ENCODE measurements at regions not wholly inside any gene's neighbourhood (a gene's known extent, or its start where the extent isn't known, plus 50 kb on each side); places are given as distances from the start of the nearest gene placed in this dataset.

DNA sequence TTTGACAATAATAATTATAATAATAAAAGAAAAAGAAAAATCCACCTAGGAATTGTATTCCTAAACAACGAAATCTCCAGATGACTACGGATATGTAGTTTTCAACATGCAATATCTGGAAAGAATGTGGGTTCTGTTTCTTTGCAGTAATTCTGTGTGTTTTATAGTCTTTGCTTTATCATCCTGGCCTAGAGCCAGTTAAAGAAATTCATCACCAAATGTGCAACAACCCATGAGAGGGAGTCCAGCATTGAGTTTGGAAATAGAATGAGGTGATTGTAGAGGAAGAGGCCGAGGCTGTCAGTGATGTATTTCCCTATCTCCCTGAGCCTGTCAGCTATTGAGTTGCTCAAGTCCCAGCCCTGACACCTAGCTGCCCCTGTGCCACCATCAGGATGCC, 200.5 kb upstream of the DCN start:
- Histone ChIP-seq H3K36me3 (replicated peaks; ENCODE audit: control insufficient read depth, insufficient read depth, low read length) (no peaks in the 10 kb centered on the region), H3K4me3 (ENCODE audit: insufficient read depth, low read depth, low read length) (no peak overlapping the region), H3K27me3 (ENCODE audit: control insufficient read depth, insufficient read depth, low read length) (no peaks in the 10 kb centered on the region)
- no peak for DNase-seq

DNA sequence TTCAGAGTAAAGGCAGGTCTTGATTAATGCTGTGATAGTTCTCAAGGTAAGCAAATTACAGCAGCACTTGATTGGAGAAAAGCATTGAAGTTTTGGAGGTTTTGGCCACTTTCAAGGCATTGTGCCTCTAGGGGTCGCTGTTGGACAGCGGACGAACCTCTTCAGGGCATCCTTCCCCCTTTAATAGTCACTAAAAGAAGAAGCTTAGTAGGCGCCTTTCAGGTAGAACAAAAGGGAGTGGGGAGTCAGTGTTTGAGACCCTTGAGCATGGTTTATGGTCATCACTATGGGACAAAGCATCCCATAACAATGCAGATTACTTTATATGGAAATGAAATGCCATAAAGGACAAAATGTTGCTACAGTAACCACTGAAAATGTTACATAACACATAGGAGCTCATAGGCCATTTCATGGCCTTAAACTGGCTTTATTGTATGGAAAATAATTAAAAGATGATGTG, 199.5 kb upstream of the DCN start:
- peak; percentile 16 for DNase-seq
- Histone ChIP-seq H3K27me3 (ENCODE audit: control insufficient read depth, insufficient read depth, low read length) (no peaks in the 10 kb centered on the region), H3K4me3 (ENCODE audit: insufficient read depth, low read depth, low read length) (peak overlapping the region; percentile 20), H3K36me3 (replicated peaks; ENCODE audit: control insufficient read depth, insufficient read depth, low read length) (no peaks in the 10 kb centered on the region)

DNA sequence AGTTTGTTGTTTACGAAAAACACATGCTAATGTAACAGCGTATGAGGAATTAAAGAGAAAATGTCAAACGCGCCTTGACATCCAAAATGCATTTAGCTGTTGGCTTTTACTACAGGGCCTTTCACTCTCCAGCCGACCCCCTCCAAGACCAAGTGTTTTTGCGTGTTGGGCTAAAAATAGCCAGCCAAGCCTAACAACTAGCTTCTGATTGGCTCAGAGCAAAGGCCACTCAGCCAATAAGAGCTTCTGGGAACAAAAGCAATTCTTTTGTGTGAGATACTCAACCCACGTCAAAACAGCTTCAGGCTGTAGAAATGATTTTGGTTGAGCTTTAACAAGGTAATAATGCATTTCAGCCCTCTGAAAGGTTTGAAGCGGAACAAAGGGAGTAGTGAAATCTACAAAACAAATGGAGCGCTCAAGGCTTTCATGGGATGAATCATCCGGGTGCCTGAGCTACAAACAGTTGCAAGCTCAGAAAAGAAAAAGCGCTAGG, 198.7 kb upstream of the DCN start:
- Histone ChIP-seq H3K36me3 (replicated peaks; ENCODE audit: control insufficient read depth, insufficient read depth, low read length) (no peaks in the 10 kb centered on the region), H3K4me3 (ENCODE audit: insufficient read depth, low read depth, low read length) (peak overlapping the region; percentile 20), H3K27me3 (ENCODE audit: control insufficient read depth, insufficient read depth, low read length) (no peaks in the 10 kb centered on the region)
- peak; percentile 58 for DNase-seq

DNA sequence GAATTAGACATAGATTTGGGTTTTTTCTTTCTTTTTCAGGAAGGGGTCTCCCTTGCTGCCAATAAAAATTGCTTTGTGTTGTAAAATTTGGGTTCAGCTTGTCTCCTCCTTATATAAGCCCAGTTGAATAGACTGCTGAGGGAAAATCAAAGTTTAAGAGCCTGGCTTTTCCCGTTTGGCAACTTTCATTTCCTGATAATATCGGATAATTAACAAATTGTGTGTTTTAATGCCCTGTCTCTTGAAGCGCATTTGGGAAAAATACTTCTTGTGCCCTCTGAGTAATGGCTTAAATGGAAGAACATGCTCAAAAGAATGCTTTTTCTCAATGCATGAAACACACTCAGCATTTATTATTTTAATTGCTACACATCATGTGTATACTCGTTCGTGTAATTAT, 198.0 kb upstream of the DCN start:
- no peak overlapping the region for H3K4me3 ChIP-seq (ENCODE audit: insufficient read depth, low read depth, low read length)
- no peaks in the 10 kb centered on the region for H3K27me3 ChIP-seq (ENCODE audit: control insufficient read depth, insufficient read depth, low read length)
- no peak for DNase-seq
- no peaks in the 10 kb centered on the region for H3K36me3 ChIP-seq (replicated peaks; ENCODE audit: control insufficient read depth, insufficient read depth, low read length)

DNA sequence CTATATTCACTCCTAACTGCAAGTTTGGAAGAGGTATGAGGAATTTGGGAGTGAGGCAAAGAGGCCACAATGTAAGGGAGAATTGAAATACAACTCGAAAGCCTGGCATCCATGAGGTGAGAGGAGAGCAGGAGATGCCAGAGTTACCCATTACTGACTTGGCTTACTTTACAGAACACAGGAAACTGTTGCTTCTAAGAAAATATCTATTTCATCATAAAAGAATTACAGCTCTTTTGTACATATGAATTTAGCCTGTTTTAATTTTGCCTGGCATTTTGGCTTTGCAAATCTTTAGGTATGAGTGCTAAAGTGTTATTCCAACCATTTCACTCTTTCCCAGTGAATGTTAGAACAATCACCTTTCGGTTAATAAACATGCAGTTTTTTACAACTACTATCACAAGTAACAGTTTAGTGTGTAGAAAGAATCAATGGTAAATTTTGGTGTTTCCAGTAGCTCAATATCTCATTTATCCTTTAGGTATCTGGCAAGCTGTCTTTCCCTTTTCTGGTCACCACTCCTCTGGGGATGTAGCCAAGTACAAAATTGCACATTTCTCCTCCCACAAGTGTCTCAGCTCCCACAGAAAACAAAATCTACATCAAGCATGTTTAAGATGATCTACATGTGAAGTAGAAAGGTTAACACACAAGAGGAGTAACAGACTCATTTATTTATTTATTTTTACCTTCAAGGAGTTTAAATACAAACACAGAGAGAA, 196.6 kb upstream of the DCN start:
- no peaks in the 10 kb centered on the region for H3K36me3 ChIP-seq (replicated peaks; ENCODE audit: control insufficient read depth, insufficient read depth, low read length)
- no peak overlapping the region for H3K4me3 ChIP-seq (ENCODE audit: insufficient read depth, low read depth, low read length)
- DNase-seq, result no peak
- no peaks in the 10 kb centered on the region for H3K27me3 ChIP-seq (ENCODE audit: control insufficient read depth, insufficient read depth, low read length)

DNA sequence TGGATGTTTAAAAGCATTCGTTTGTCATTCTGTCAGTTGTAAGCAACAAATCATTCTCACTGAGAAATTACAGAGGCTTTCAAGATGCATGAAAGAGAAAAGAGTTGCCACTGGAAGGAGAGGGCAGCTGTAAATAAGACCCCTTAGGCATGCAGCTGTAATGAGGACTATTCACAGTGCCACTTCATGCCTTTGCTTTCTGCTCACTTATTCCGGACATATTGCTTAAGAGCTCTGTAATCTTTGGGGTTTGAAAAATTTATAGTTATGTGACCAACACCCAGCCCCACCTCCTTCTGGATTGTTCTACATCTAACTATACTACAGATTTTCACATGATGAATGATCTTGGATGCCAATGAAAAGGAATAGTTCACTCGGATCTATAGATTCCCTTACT, 194.8 kb upstream of the DCN start:
- H3K4me3 ChIP-seq (ENCODE audit: insufficient read depth, low read depth, low read length), result no peak overlapping the region
- no peaks in the 10 kb centered on the region for H3K36me3 ChIP-seq (replicated peaks; ENCODE audit: control insufficient read depth, insufficient read depth, low read length)
- DNase-seq, result no peak
- no peaks in the 10 kb centered on the region for H3K27me3 ChIP-seq (ENCODE audit: control insufficient read depth, insufficient read depth, low read length)

DNA sequence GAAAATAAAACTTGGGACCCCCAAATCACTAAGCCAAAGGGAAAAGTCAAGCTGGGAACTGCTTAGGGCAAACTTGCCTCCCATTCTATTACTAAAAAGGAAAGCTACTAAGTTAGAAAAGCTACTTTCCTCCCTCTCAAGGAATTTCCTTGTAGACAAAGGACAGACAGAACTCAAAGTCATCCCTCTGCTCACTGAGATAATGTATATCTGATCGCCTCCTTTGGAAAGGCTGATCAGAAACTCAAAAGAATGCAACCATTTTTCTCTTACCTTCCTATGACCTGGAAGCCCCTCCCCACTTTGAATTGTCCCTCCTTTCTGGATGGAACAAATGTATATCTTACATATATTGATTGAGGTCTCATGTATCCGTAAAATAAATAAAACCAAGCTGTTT, 190.5 kb upstream of the DCN start:
- DNase-seq, result no peak

DNA sequence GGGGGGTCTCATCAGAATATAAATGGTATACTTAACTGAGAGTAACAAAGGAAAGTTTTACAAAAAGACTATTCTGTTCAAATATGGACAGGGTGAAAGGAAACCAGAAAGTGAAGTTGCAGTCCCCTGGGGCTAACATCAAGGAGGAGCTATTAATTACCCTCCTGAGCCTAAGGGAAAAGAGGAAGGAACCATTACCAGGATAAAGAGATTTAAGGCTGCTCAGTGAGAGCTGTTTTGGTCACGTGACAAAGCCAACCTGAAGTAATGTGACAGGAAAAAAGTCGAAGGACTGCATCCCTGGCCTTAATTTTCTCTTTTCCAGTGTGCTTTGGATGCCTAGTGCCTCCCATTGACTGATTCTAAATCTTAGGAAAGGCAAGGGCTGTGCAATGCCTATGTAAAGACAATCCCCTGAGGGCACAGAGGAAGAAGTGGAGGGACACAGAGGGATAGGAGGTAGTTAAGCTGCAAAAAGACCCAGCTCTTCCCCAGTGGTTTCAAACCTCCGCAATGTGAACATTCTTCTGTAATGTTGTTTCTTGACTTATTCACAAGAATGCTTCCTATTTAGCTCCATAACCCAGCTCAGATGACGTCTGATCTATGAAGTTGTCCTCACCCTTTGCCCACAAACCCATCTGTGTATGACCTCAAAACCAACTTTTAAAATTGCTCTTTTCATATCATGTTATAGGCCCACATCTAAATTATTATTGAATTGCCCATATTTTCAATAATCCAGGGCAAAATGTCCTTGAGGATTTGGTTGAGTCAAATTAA, 187.7 kb upstream of the DCN start:
- peak; percentile 2 for DNase-seq
- Histone ChIP-seq H3K27me3 (ENCODE audit: control insufficient read depth, insufficient read depth, low read length) (no peaks in the 10 kb centered on the region), H3K4me3 (ENCODE audit: insufficient read depth, low read depth, low read length) (no peak overlapping the region), H3K36me3 (replicated peaks; ENCODE audit: control insufficient read depth, insufficient read depth, low read length) (no peaks in the 10 kb centered on the region)

More for the DNA sequence above, 190.5 kb upstream of the DCN start:
- Histone ChIP-seq H3K36me3 (replicated peaks; ENCODE audit: control insufficient read depth, insufficient read depth, low read length) (no peaks in the 10 kb centered on the region), H3K4me3 (ENCODE audit: insufficient read depth, low read depth, low read length) (no peak overlapping the region), H3K27me3 (ENCODE audit: control insufficient read depth, insufficient read depth, low read length) (no peaks in the 10 kb centered on the region)

DNA sequence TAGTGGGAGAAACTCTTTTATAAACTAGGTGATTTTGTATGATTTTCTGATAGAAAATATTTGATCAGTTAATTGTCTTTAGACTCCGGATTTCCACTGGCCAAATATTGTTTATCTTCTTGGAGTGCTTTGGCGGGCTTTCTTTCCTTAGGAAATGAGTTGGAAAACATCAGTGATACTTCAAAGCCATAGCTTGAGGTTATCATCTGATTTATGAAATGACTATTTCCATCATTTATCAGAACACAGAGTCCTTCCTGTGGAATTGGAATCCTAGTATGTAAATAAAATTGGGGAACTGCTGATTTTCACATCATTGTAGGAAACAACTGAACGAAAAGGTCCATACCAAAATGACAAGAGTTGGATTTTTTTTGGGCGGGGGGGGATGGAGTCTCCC, 186.0 kb upstream of the DCN start:
- no peaks in the 10 kb centered on the region for H3K27me3 ChIP-seq (ENCODE audit: control insufficient read depth, insufficient read depth, low read length)
- no peak for DNase-seq
- H3K36me3 ChIP-seq (replicated peaks; ENCODE audit: control insufficient read depth, insufficient read depth, low read length), result no peaks in the 10 kb centered on the region
- H3K4me3 ChIP-seq (ENCODE audit: insufficient read depth, low read depth, low read length), result no peak overlapping the region

DNA sequence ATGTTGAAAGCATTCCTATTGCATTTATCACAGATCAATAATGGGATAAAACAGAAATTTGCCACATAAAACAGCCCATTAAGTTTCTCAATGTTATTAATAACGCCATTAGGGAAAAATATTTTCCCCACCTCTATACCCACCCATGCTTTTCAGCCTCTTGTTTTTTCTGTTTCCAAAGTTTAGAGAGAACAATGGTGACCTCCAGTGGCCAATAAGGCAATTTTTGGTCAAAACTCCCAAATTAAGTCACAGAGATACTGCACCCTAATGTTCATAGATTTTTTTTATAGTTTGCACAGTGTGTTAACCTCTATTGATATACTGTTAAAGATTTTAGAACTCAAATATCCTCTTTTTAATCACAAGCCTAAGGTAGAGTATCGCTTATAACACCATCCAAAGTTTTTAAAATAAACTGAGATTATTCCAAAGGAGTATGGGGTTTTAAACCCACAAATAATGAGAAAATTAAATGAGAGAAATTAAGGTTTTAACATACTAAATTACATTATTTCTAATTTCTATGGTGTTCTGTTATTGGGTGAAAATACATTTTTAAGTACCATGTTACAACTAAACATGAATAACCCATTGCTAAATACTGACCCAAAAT, 184.7 kb upstream of the DCN start:
- DNase-seq, result peak; percentile 2
- Histone ChIP-seq H3K27me3 (ENCODE audit: control insufficient read depth, insufficient read depth, low read length) (no peaks in the 10 kb centered on the region), H3K4me3 (ENCODE audit: insufficient read depth, low read depth, low read length) (no peak overlapping the region), H3K36me3 (replicated peaks; ENCODE audit: control insufficient read depth, insufficient read depth, low read length) (no peaks in the 10 kb centered on the region)

DNA sequence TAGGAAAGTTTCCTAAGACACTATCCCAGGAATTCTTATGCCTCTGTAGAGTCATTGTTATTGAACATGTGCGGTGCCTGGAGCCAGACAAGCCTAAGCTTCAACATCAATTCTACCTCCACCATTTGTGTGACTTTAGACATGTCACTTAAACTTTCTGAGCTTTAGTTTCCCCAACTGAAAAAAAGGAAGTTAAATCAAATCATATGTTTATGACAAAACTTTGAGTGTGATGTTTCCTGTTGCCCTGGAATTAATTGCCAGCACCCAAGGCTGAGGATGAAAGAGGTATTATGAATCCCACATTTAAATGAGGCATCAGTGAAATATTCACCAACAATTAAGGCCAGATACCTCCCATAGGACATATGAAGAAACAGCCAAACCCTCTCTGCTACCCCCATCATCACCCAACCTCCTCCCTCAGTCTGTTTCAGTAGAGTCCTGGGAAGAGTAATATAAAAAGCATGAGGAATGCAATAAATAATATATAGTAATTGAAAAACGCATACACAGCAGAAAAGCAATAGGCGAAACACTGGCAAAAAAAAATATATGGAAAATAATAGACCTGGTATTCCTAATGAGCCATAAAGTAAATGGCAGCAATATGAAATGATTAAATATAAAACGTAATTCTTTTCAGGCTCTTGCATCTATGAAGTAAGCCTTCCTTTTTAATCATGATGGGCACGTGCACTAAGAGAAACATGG, 182.0 kb upstream of the DCN start:
- H3K36me3 ChIP-seq (replicated peaks; ENCODE audit: control insufficient read depth, insufficient read depth, low read length), result no peaks in the 10 kb centered on the region
- H3K27me3 ChIP-seq (ENCODE audit: control insufficient read depth, insufficient read depth, low read length), result no peaks in the 10 kb centered on the region
- H3K4me3 ChIP-seq (ENCODE audit: insufficient read depth, low read depth, low read length), result no peak overlapping the region
- no peak for DNase-seq

DNA sequence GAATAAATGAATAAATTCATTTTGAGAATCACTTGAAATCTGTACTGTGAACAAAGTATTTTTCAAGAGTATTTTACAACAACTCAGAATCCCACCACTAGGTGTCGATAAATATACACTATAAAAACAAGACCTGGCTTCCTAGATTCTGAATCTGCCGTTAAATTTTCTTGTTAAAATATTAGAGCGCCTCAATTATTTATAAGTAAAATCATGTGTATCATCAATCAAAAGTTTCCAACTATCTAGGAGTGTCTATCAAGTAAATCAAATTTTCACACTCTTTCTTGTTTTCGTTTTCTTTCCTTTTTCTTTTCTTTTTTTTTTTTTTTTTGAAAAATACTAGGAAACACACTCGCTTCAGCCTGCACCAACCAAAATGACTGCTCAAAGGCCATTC, 179.2 kb upstream of the DCN start:
- no peaks in the 10 kb centered on the region for H3K36me3 ChIP-seq (replicated peaks; ENCODE audit: control insufficient read depth, insufficient read depth, low read length)
- no peak overlapping the region for H3K4me3 ChIP-seq (ENCODE audit: insufficient read depth, low read depth, low read length)
- DNase-seq, result no peak
- no peaks in the 10 kb centered on the region for H3K27me3 ChIP-seq (ENCODE audit: control insufficient read depth, insufficient read depth, low read length)

DNA sequence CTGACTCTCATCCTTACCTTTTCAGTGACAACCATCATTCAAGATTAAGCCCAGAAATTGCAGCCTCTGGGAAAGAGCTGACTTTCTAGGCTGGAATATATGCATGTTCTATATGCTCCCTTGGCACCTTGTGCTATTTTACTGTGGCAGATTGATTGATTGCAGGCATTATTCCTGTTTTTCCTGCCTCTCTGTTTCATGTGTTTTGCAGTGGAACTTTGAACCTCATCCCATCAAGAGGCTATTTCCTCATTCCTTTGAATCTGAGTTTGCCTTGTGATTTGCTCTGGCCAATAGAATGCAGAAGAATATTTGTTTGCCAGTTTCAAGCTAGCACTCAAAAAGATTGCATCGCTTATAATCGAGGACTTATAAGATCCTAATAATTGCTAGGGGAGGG, 174.8 kb upstream of the DCN start:
- Histone ChIP-seq H3K27me3 (ENCODE audit: control insufficient read depth, insufficient read depth, low read length) (no peaks in the 10 kb centered on the region), H3K36me3 (replicated peaks; ENCODE audit: control insufficient read depth, insufficient read depth, low read length) (no peaks in the 10 kb centered on the region), H3K4me3 (ENCODE audit: insufficient read depth, low read depth, low read length) (no peak overlapping the region)
- DNase-seq, result no peak

DNA sequence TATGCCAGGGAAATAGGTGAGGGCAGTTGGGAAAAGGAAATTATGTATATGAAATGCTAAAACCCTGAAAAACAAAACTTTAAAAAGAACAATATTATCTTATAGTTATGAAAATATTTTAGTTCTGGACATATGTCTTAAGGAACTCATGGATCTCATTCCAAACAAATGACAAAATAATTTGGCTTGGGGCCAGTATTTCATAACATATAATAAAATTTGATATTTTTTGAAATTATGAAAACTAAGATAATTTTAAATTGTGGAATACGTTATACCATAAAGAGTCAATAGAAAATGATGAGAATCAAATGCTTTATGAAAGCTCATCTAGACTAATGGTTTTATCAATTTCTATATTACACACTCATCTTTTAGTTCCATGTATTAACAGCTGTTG, 173.8 kb upstream of the DCN start:
- DNase-seq, result no peak
- Histone ChIP-seq H3K4me3 (ENCODE audit: insufficient read depth, low read depth, low read length) (no peak overlapping the region), H3K27me3 (ENCODE audit: control insufficient read depth, insufficient read depth, low read length) (no peaks in the 10 kb centered on the region), H3K36me3 (replicated peaks; ENCODE audit: control insufficient read depth, insufficient read depth, low read length) (no peaks in the 10 kb centered on the region)

All from H7 (cell line).